HG03135 (cell line): ENCODE measurements at regions not wholly inside any gene's neighbourhood (a gene's known extent, or its start where the extent isn't known, plus 50 kb on each side); places are given as distances from the start of the nearest gene placed in this dataset.
"Not testable (repeated sequence)": the region's sequence is repeated elsewhere in the genome, so short reads cannot be mapped to it uniquely, and the experiment has no call there.

Experiments used
- ATAC-seq: cut with Tn5 transposase; IDR thresholded peaks from one replicate; pipeline ENCODE4 v1.9.1; 2021; ENCODE audit warnings: mild to moderate bottlenecking, moderate library complexity; ENCODE audit not compliant: unreplicated experiment

GRCh38 chr4:137960371-137961050 lies 281.6 kb downstream of the SLC7A11 start:
- no peak for ATAC-seq

- no peak for ATAC-seq
Observed at GRCh38 chr4:137957806-137958205, 284.3 kb downstream of the SLC7A11 start.

- no peak for ATAC-seq
Observed at GRCh38 chr4:137956256-137956655, 285.9 kb downstream of the SLC7A11 start.

GRCh38 chr4:137955595-137955994 lies 286.6 kb downstream of the SLC7A11 start:
- no peak for ATAC-seq

GRCh38 chr4:137952116-137952515 lies 290.0 kb downstream of the SLC7A11 start:
- ATAC-seq: no peak

GRCh38 chr4:137950286-137950685 lies 291.9 kb downstream of the SLC7A11 start:
- no peak for ATAC-seq

- ATAC-seq: no peak
Observed at GRCh38 chr4:137949746-137950145, 292.4 kb downstream of the SLC7A11 start.

GRCh38 chr4:137946453-137947174 lies 295.5 kb downstream of the SLC7A11 start:
- no peak for ATAC-seq

- ATAC-seq: not testable (repeated sequence)
Observed at GRCh38 chr4:137942815-137943214, 299.3 kb downstream of the SLC7A11 start.

GRCh38 chr4:137942015-137942515 lies 300.1 kb downstream of the SLC7A11 start:
- not testable (repeated sequence) for ATAC-seq

GRCh38 chr4:137934911-137935310 lies 307.2 kb downstream of the SLC7A11 start:
- ATAC-seq: no peak

- ATAC-seq: no peak
Observed at GRCh38 chr4:137934046-137934445, 308.1 kb downstream of the SLC7A11 start.

- no peak for ATAC-seq
Observed at GRCh38 chr4:137927972-137928371, 314.2 kb downstream of the SLC7A11 start.

GRCh38 chr4:137923494-137923893 lies 318.7 kb downstream of the SLC7A11 start:
- ATAC-seq: no peak

- ATAC-seq: no peak
Observed at GRCh38 chr4:137922721-137923120, 319.4 kb downstream of the SLC7A11 start.

GRCh38 chr4:137909529-137910309 lies 332.4 kb downstream of the SLC7A11 start:
- ATAC-seq: no peak

GRCh38 chr4:137905930-137906329 lies 336.2 kb downstream of the SLC7A11 start:
- ATAC-seq: no peak

- ATAC-seq: no peak
Observed at GRCh38 chr4:137901114-137901513, 341.0 kb downstream of the SLC7A11 start.

- no peak for ATAC-seq
Observed at GRCh38 chr4:137896221-137896737, 345.9 kb downstream of the SLC7A11 start.

GRCh38 chr4:137895515-137895914 lies 346.6 kb downstream of the SLC7A11 start:
- not testable (repeated sequence) for ATAC-seq

GRCh38 chr4:137892134-137892533 lies 350.0 kb downstream of the SLC7A11 start:
- ATAC-seq: no peak
